ENCODE measurements at regions not wholly inside any gene's neighbourhood (a gene's known extent, or its start where the extent isn't known, plus 50 kb on each side); places are given as distances from the start of the nearest gene placed in this dataset.
A peak's percentile ranks its signal among the peaks of the same experiment; 100 is the strongest.

GRCh38 chr1:230495891-230496385 is 69.8 kb upstream of the PGBD5 start:
- no peak overlapping the region for H4K8ac ChIP-seq (ENCODE audit: low read depth in 2 of 2, low read length in 2 of 2)
- H3K4me2 ChIP-seq (ENCODE audit: low read depth, low read length): no peak overlapping the region; the same call in 1 of the 2 replicates
- H4K5ac ChIP-seq (ENCODE audit: low read depth, low read length): no peak overlapping the region
- H3K9ac ChIP-seq (ENCODE audit: low read depth, low read length): no peak overlapping the region
- no peak overlapping the region for H2AK9ac ChIP-seq (replicated peaks; ENCODE audit: low read depth, low read length, poor library complexity)
- dilution Hi-C loops (cut with HindIII; ENCODE audit: low sequenced_read_pairs, unreplicated experiment): no loop called here
- H3K9me3 ChIP-seq (ENCODE audit: control insufficient read depth, insufficient read depth, low read length): no peaks in the 10 kb centered on the region; the same call in 1 of the 2 replicates
- 20% methylated on average over 1 of the region's 11 CpGs; no CpG with 5 or more reads in 1 of the 2 experiments for WGBS, 2 experiments (ENCODE audit: extremely low coverage in 2 of 2, insufficient read length in 1 of 2)
- DNase-seq (no peak), ATAC-seq (ENCODE audit: low read depth) (no peak)
- no TSS peak for BruUV-seq (replicated peaks)
- H3K56ac ChIP-seq (ENCODE audit: extremely low read depth, insufficient read depth, low read length): no peak overlapping the region
- ChIA-PET POLR2A (ENCODE audit: unreplicated experiment) (no interaction called here), CTCF (no interaction called here)
- H3K36me3 ChIP-seq (ENCODE audit: control insufficient read depth, insufficient read depth, low read length): no peaks in the 10 kb centered on the region
- H3K14ac ChIP-seq (replicated peaks; ENCODE audit: low read depth, low read length): no peak overlapping the region
- no peaks in the 10 kb centered on the region for H3K9me1 ChIP-seq (ENCODE audit: insufficient read depth, low read length)
- H3K27me3 ChIP-seq (ENCODE audit: control insufficient read depth, insufficient read depth, low read length): no peaks in the 10 kb centered on the region
- H2AK5ac ChIP-seq (ENCODE audit: low read depth, low read length): no peak overlapping the region
- no peak overlapping the region for H2AFZ ChIP-seq (replicated peaks; ENCODE audit: low read length, poor library complexity)
- no peak overlapping the region for H3K27ac ChIP-seq (ENCODE audit: insufficient read depth, low read length)
- H3K4ac ChIP-seq (ENCODE audit: low read depth, low read length): no peak overlapping the region
- intact Hi-C loops (cut with micrococcal nuclease): no loop called here
- no peaks in the 10 kb centered on the region for H4K20me1 ChIP-seq (ENCODE audit: insufficient read depth, low read length)
- no peaks in the 10 kb centered on the region for H3K79me1 ChIP-seq (ENCODE audit: low read depth in 1 of 2, low read length in 2 of 2)
- H3K18ac ChIP-seq (ENCODE audit: low read depth, low read length): no peak overlapping the region
- no peaks in the 10 kb centered on the region for H3K4me1 ChIP-seq (ENCODE audit: control insufficient read depth, insufficient read depth, low read length)
- in situ Hi-C loops (cut with MboI; ENCODE audit: low sequenced_read_pairs): no loop called here
- no peak overlapping the region for H2BK20ac ChIP-seq (ENCODE audit: low read depth, low read length)
- H2BK5ac ChIP-seq (ENCODE audit: low read depth, low read length, poor library complexity, severe bottlenecking): no peak overlapping the region
- TF ChIP-seq NFE2L2 (IDR thresholded peaks at IDR 0.05; ENCODE audit: low read depth, low read length): no peak
- TF ChIP-seq CEBPB (IDR thresholded peaks at IDR 0.05; ENCODE audit: low read depth, low read length): no peak
- TF ChIP-seq ELK1 (IDR thresholded peaks at IDR 0.05; ENCODE audit: borderline replicate concordance, low read depth, low read length): no peak
- no peak for TF ChIP-seq SMC3 (IDR thresholded peaks at IDR 0.05; ENCODE audit: low read depth, low read length)
- TF ChIP-seq MAZ (IDR thresholded peaks at IDR 0.05; ENCODE audit: borderline replicate concordance, low read depth, low read length): no peak
- no peak for TF ChIP-seq CHD1 (IDR thresholded peaks at IDR 0.05; ENCODE audit: low read depth, low read length)
- no peak for TF ChIP-seq RCOR1 (IDR thresholded peaks at IDR 0.05; ENCODE audit: insufficient replicate concordance, low read length)
- TF ChIP-seq RFX5 (IDR thresholded peaks at IDR 0.05; ENCODE audit: low read depth, low read length): no peak
- H4K91ac ChIP-seq (ENCODE audit: insufficient read depth, low read depth, low read length): no peak overlapping the region
- peak overlapping the region; percentile 28 for H3K4me3 ChIP-seq (ENCODE audit: insufficient read depth, low read depth, low read length)
- no peak overlapping the region for H3K23ac ChIP-seq (ENCODE audit: low read depth, low read length)
- H2BK120ac ChIP-seq (ENCODE audit: low read depth, low read length): no peak overlapping the region
- no peak overlapping the region for H2BK15ac ChIP-seq (ENCODE audit: low read depth, low read length)
